ENCODE measurements at regions not wholly inside any gene's neighbourhood (a gene's known extent, or its start where the extent isn't known, plus 50 kb on each side); places are given as distances from the start of the nearest gene placed in this dataset.

GRCh38 chr5:87054821-87055220, 212.9 kb upstream of the RASA1 start:
- Histone ChIP-seq H3K4me3 (ENCODE audit: low read depth, low read length) (no peak overlapping the region), H3K27me3 (no peaks in the 10 kb centered on the region), H3K36me3 (no peaks in the 10 kb centered on the region), H3K4me1 (no peaks in the 10 kb centered on the region), H3K9me3 (no peaks in the 10 kb centered on the region)
- DNase-seq = no peak
- no peak for TF ChIP-seq CTCF (IDR thresholded peaks at IDR 0.05; ENCODE audit: low read depth, low read length)

- TF ChIP-seq CTCF (IDR thresholded peaks at IDR 0.05; ENCODE audit: low read depth, low read length) = no peak
- Histone ChIP-seq H3K4me3 (ENCODE audit: low read depth, low read length) (no peak overlapping the region), H3K27me3 (no peaks in the 10 kb centered on the region), H3K9me3 (no peaks in the 10 kb centered on the region), H3K36me3 (no peaks in the 10 kb centered on the region), H3K4me1 (no peaks in the 10 kb centered on the region)
- no peak for DNase-seq
These were observed 206.6 kb upstream of the RASA1 start for GRCh38 chr5:87061046-87061445.

GRCh38 chr5:87069311-87069710, 198.4 kb upstream of the RASA1 start:
- no peaks in the 10 kb centered on the region for H3K4me1 ChIP-seq
- DNase-seq = no peak
- no peaks in the 10 kb centered on the region for H3K9me3 ChIP-seq
- no peak overlapping the region for H3K4me3 ChIP-seq (ENCODE audit: low read depth, low read length)
- H3K27me3 ChIP-seq = no peaks in the 10 kb centered on the region
- H3K36me3 ChIP-seq = no peaks in the 10 kb centered on the region
- no peak for TF ChIP-seq CTCF (IDR thresholded peaks at IDR 0.05; ENCODE audit: low read depth, low read length)

- Histone ChIP-seq H3K36me3 (no peaks in the 10 kb centered on the region), H3K9me3 (no peaks in the 10 kb centered on the region), H3K4me3 (ENCODE audit: low read depth, low read length) (no peak overlapping the region), H3K4me1 (no peaks in the 10 kb centered on the region), H3K27me3 (no peaks in the 10 kb centered on the region)
- DNase-seq = no peak
- TF ChIP-seq CTCF (IDR thresholded peaks at IDR 0.05; ENCODE audit: low read depth, low read length) = peak; percentile 17
These were observed 197.6 kb upstream of the RASA1 start for GRCh38 chr5:87069974-87070608.

DNA sequence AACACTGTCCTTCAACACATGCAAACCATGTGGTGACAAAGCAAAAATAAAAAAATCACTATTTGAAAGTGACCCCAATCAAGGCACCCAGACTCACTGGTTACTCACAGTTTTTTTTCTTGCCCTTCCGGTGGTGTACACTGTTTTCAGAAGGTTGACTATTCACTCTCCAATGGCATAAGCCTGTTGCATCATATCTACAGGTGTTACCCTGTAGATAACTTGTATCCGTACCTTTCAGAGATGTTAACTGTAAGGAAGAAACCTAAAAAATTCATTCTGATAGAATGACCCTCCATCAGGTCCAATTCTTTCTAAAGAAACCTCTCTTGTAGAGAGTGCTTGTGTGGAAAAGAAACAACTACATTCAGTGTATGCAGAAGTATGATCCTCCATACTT, 193.6 kb upstream of the RASA1 start:
- no peak for TF ChIP-seq CTCF (IDR thresholded peaks at IDR 0.05; ENCODE audit: low read depth, low read length)
- DNase-seq = no peak

DNA sequence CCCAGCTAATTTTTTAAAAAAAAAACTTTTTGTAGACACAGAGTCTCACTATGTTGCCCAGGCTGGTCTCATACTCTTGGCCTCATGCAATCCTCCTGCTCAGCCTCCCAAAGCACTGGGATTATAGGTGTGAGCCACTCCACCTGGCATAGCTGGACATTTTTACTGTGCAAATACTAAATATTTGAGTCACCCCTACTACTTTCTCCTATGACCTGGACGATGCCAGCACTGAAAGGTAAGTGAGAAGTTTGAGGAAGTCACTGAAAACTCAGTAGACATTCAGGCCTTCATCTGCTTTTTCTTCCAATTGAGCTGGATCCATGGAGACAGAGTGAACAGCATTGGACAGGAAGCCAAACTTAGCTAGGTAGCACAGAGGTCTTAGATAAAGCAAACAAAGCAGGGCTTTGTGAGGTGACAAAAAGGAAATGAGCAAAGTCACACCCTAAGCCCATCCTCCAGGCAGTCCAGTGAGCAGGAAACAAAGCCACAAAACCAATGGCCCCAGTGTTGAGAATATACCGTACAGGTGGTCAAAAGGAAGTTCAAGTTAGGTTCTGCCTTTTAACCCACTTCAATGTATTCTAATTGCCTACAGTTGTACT, 192.6 kb upstream of the RASA1 start:
- Histone ChIP-seq H3K9me3 (no peaks in the 10 kb centered on the region; the same call in 1 of the 2 replicates), H3K27me3 (no peaks in the 10 kb centered on the region), H3K36me3 (no peaks in the 10 kb centered on the region), H3K4me3 (ENCODE audit: low read depth, low read length) (no peak overlapping the region), H3K4me1 (no peaks in the 10 kb centered on the region)
- TF ChIP-seq CTCF (IDR thresholded peaks at IDR 0.05; ENCODE audit: low read depth, low read length) = no peak
- DNase-seq = no peak

More for the DNA sequence above, 193.6 kb upstream of the RASA1 start:
- Histone ChIP-seq H3K36me3 (no peaks in the 10 kb centered on the region), H3K4me1 (no peaks in the 10 kb centered on the region), H3K27me3 (no peaks in the 10 kb centered on the region), H3K4me3 (ENCODE audit: low read depth, low read length) (no peak overlapping the region), H3K9me3 (no peaks in the 10 kb centered on the region)
